ENCODE measurements at regions not wholly inside any gene's neighbourhood (a gene's known extent, or its start where the extent isn't known, plus 50 kb on each side); places are given as distances from the start of the nearest gene placed in this dataset.
"Not testable (repeated sequence)": the region's sequence is repeated elsewhere in the genome, so short reads cannot be mapped to it uniquely, and the experiment has no call there.

GRCh38 chr9:81370096-81370495 is 319.3 kb downstream of the TLE1 start:
- no peak for DNase-seq (ENCODE audit: low spot score)
- FAIRE-seq = no peak

DNA sequence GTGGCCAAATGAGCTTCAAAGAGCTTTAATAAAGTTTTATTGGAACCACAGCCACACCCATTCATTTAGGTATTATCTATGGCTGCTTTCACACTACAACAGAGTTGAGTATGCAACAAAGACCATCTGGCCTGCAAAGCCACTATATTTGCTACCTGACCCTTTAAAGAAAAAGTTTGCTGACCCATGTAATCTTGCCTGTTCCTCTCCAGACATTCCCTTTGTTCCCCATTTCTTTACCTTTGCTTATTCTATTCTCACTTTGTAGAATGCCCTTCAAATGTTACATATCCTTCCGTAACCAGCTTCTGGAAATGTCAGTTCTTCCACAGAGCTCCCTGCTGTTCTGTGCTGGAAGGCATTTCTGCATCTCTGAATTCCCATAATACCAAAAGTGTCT is 320.2 kb downstream of the TLE1 start:
- no peak for FAIRE-seq

GRCh38 chr9:81363916-81364480 is 325.3 kb downstream of the TLE1 start:
- no peak for DNase-seq (ENCODE audit: low spot score)
- no peak for FAIRE-seq

More for the DNA sequence above, 320.2 kb downstream of the TLE1 start:
- DNase-seq (ENCODE audit: low spot score) = no peak

- FAIRE-seq (no peak), DNase-seq (ENCODE audit: low spot score) (no peak)
Measured at GRCh38 chr9:81361296-81361695, 328.1 kb downstream of the TLE1 start.

- DNase-seq (ENCODE audit: low spot score) (no peak), FAIRE-seq (no peak)
Measured at GRCh38 chr9:81351166-81351565, 338.2 kb downstream of the TLE1 start.

DNA sequence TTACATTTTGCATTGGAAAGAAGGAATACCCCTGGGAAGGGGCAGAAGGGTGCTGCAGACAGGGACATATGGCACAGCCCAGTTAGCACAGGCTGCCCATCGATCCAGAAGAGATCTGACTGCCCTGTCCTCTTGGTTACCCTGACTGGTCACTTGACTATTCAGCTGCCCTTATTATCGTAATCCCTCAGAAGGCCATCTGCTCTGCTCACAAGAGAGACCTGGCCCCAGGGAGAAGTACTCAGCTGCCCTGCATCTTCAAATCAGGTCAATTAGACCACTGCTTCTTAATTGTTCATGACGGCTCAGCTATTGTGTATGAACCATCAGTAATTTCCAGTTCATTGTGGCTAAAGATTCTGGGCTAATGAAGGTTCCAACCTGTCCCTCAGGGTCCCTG is 345.0 kb downstream of the TLE1 start:
- DNase-seq (ENCODE audit: low spot score) (no peak), FAIRE-seq (no peak)

DNA sequence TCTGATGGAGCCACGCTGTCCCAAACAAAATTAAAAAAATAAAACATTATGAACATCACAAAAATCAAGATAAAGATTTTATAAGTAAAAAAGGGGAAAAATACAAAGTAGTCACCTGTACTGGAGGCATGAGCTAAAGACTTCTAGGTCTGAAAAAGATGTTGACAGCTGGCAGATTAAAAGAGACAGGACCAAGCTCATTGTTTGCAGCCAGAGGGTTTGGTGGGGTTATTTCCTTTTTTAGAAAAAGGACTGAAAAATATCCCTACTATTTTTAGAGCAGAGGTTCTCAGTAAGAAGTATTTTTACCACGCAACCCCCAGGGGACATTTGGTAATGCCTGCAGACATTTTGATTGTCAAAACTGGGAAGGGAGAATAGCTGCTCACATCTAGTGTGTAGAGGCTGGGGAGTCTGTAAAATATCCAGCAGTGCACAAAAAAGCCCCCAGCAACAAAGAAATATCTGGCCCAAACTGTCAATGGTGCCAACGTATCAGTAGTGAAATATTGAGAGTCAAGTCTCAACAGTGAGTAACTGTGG is 353.4 kb downstream of the TLE1 start:
- FAIRE-seq (no peak), DNase-seq (ENCODE audit: low spot score) (no peak)

- FAIRE-seq (peak; percentile 2), DNase-seq (ENCODE audit: low spot score) (no peak)
Measured at GRCh38 chr9:81321551-81321950, 367.8 kb downstream of the TLE1 start.

- no peak for DNase-seq (ENCODE audit: low spot score)
- FAIRE-seq = no peak
Measured at GRCh38 chr9:81320909-81321482, 368.4 kb downstream of the TLE1 start.

DNA sequence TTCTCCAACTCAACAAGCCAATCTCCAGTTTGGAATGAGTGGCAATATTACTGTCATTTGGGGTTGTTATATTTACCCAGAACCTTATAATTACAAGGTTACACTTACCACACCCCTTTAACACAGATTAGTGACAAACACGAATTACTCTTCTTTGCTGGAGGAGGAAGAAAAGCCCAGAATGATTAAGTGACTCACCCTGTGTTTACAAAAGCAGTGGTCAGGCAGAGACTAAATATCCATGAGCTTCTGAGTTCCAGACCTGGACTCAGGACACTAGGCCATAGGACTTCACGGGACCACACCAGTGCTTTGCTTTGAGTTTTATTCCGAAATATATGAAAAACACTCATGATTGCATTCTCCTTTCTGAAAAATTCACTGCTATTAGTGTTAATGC is 370.8 kb downstream of the TLE1 start:
- FAIRE-seq = no peak
- peak; percentile 16 for DNase-seq (ENCODE audit: low spot score)

- DNase-seq (ENCODE audit: low spot score) (no peak), FAIRE-seq (no peak)
Measured at GRCh38 chr9:81317939-81318338, 371.4 kb downstream of the TLE1 start.

DNA sequence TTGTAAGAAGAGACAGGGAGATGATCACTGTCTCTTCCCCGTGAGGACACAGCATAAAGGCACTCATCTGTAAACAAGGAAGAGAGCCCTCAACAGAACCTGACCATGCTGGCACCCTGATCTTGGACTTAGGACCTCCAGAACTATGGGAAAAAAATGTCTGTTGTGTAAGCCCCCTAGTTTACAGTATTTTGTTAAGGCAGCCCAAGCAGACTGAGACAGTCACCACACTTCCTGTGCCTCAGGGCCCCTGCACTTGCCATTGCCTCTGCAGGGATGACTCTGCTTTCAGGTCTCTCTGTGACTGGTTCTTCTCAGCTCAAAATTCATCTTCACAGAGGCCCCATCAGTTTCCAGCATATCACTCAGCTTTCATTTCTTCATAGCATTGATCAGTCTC is 372.1 kb downstream of the TLE1 start:
- no peak for DNase-seq (ENCODE audit: low spot score)
- no peak for FAIRE-seq

DNA sequence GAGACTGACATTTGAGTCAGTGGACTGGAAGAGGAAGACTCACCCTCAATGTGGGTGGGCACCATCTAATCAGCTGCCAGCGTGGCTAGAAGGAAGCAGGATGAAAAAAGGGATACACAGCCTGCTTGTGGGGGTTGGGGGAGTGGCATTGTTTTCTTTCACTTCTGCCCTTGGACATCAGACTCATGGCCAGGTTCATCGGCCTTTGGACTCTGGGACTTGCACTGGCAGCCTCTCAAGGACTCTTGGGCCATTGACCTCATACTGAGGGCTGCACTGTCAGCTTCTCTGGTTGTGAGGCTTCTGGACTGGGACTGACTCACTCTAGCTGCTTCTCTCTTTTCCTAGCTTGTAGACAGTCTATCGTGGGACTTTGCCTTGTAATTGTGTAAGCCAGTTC is 374.9 kb downstream of the TLE1 start:
- no peak for FAIRE-seq
- DNase-seq (ENCODE audit: low spot score) = peak; percentile 16

GRCh38 chr9:81313877-81314276 is 375.5 kb downstream of the TLE1 start:
- no peak for FAIRE-seq
- DNase-seq (ENCODE audit: low spot score) = no peak

DNA sequence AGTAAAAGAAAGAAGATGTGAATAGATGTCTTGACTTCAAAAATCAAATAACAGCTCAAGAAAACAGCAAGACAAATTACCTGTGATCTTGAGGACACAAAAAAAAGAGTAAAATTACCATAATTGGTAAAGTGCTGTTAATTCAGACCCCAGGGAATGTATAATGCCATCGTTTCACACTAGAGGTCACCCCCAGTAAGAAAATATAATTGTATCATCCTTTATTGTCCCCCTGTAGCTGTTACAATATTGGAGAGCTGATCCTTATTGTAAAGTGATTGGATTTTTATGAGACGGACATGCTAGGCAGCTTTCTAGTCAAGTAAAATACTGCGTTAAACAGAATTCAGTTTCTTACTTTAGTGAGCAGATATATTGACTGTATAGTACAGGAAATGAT is 377.0 kb downstream of the TLE1 start:
- DNase-seq (ENCODE audit: low spot score) (peak; percentile 14), FAIRE-seq (peak; percentile 10)

DNA sequence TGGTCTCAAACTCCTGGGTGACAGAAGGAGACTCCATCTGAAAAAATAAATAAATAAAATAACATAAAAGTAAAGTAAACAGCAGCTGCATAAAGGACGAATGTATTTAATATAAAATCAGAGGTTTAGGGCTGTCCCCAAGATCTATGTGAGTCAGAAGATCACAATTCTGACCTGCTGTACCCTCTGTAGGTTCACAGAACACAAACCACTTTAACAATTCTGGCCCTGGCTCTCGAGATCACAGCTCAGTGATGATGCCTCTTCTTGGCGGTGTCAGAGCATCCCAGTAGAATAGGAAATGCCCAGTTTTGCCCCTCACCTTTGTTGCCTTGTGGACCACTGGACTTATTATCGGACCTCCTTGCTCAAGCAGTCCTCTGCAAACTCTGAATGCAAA is 380.9 kb downstream of the TLE1 start:
- no peak for FAIRE-seq
- no peak for DNase-seq (ENCODE audit: low spot score)

- not testable (repeated sequence) for FAIRE-seq; DNase-seq (ENCODE audit: low spot score)
Measured at GRCh38 chr9:81307791-81308190, 381.6 kb downstream of the TLE1 start.

GRCh38 chr9:81305561-81306182 is 383.7 kb downstream of the TLE1 start:
- DNase-seq (ENCODE audit: low spot score) = no peak
- no peak for FAIRE-seq

- DNase-seq (ENCODE audit: low spot score) = no peak
- no peak for FAIRE-seq
Measured at GRCh38 chr9:81303658-81304057, 385.7 kb downstream of the TLE1 start.

- FAIRE-seq (peak; percentile 30), DNase-seq (ENCODE audit: low spot score) (no peak)
Measured at GRCh38 chr9:81293651-81294050, 395.7 kb downstream of the TLE1 start.

DNA sequence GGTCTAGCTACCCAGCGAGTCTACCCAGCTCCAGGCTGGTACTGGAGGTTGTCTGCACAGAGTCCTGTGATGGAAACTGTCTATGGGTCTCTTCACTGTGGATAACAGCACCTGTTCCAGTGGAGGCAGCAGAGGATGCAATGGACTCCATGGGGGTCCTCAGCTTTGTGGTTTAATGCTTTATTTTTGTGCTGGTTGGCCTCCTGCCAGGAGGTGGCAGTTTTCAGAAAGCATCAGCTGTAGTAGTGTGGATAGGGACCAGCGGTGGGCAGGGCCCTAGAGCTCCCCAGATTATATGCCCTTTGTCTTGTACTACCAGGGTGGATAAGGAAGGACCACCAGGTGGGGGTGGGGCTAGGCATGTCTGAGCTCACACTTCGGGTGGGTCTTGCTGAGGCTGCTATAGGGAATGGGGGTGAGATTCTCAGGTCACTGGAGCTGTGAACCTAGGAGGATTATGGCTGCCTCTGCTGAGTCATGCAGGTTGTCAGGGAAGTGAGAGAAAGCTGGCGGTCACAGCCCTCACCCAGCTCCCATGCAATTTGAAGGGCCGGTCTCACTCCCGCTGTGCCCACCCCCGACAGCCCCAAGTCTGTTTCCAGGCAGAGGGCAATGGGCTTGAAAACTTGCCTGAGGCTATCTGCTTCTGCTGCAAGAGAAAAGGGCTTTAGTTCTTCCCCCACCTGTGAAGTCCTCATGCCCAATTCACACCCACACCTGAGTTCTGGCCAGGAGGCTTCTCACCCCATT is 397.1 kb downstream of the TLE1 start:
- no peak for FAIRE-seq
- no peak for DNase-seq (ENCODE audit: low spot score)

GRCh38 chr9:81289622-81290021 is 399.7 kb downstream of the TLE1 start:
- no peak for DNase-seq (ENCODE audit: low spot score)
- FAIRE-seq = no peak

All from RCC 7860 (cell line).